ENCODE measurements at regions not wholly inside any gene's neighbourhood (a gene's known extent, or its start where the extent isn't known, plus 50 kb on each side); places are given as distances from the start of the nearest gene placed in this dataset.

- H3K56ac ChIP-seq (ENCODE audit: insufficient read length, low read depth, low read length) = no peak overlapping the region
- no peaks in the 10 kb centered on the region for H3K9me3 ChIP-seq (ENCODE audit: control insufficient read depth, low read depth, low read length)
- no peak overlapping the region for H4K5ac ChIP-seq (ENCODE audit: insufficient read length, low read depth, low read length)
- H3K27me3 ChIP-seq (ENCODE audit: insufficient read depth, low read length) = no peaks in the 10 kb centered on the region
- no peak overlapping the region for H2BK12ac ChIP-seq (ENCODE audit: insufficient read length, low read depth, low read length)
- H4K91ac ChIP-seq (ENCODE audit: insufficient read length, low read depth, low read length) = no peak overlapping the region
- H4K8ac ChIP-seq (replicated peaks; ENCODE audit: insufficient read length, low read depth, low read length) = no peak overlapping the region
- H2AFZ ChIP-seq (ENCODE audit: low read length) = no peak overlapping the region
- no peak for DNase-seq
- no peak overlapping the region for H3K23ac ChIP-seq (ENCODE audit: insufficient read length, low read depth, low read length)
- H2BK120ac ChIP-seq (ENCODE audit: low read depth, low read length, poor library complexity, severe bottlenecking) = no peak overlapping the region
- WGBS (ENCODE audit: extremely low coverage, insufficient read length, low lambda C conversion rate) = no CpG with 5 or more reads among the region's 2 CpGs
- Mint-ChIP-seq H3K4me3 (no peak overlapping the region), H3K27me3 (ENCODE audit: low read depth) (no peaks in the 10 kb centered on the region), H3K36me3 (ENCODE audit: insufficient read depth in 1 of 3, low read depth in 3 of 3) (no peaks in the 10 kb centered on the region), H3K4me1 (peaks cover 0 to 2% of the 10 kb centered on the region in 2 experiments; a peak in 1 of 4 replicates), H3K27ac (no peak overlapping the region), H3K9me3 (no peaks in the 10 kb centered on the region)
- TF ChIP-seq CTCF (conservative IDR thresholded peaks at IDR 0.05) = no peak
- no peak overlapping the region for H3K27ac ChIP-seq (ENCODE audit: insufficient read length, low read depth, low read length)
- no peak overlapping the region for H3K4ac ChIP-seq (ENCODE audit: low read depth, low read length)
- no peaks in the 10 kb centered on the region for H3K79me1 ChIP-seq (ENCODE audit: insufficient read depth, low read depth, low read length, poor library complexity, severe bottlenecking)
- H3K18ac ChIP-seq (ENCODE audit: insufficient read length, low read depth, low read length) = no peak overlapping the region
- H4K20me1 ChIP-seq (ENCODE audit: control insufficient read depth, insufficient read depth, insufficient read length) = no peaks in the 10 kb centered on the region
- no peak overlapping the region for H2AK5ac ChIP-seq (ENCODE audit: insufficient read length, low read length)
- no peak overlapping the region; the same call in 1 of the 2 replicates for H2BK15ac ChIP-seq (ENCODE audit: low read depth, low read length)
- H3K23me2 ChIP-seq (ENCODE audit: insufficient read length, low read depth, low read length, poor library complexity, severe bottlenecking) = no peaks in the 10 kb centered on the region
- H3K14ac ChIP-seq (ENCODE audit: insufficient read depth, low read length) = no peak overlapping the region
- H3T11ph ChIP-seq (ENCODE audit: low read length) = no peak overlapping the region
- H3K79me2 ChIP-seq (ENCODE audit: insufficient read depth, low read length) = no peaks in the 10 kb centered on the region
- no peak overlapping the region for H2BK5ac ChIP-seq (ENCODE audit: insufficient read length, low read length)
- H3K4me1 ChIP-seq (ENCODE audit: insufficient read depth, low read length) = no peaks in the 10 kb centered on the region; the same call in 1 of the 2 replicates
- no peak overlapping the region for H3K9ac ChIP-seq (ENCODE audit: extremely low read depth, insufficient read length, low read length)
- H3K4me2 ChIP-seq (ENCODE audit: insufficient read depth, insufficient read length, low read length) = no peak overlapping the region
- no peak overlapping the region for H2BK20ac ChIP-seq (ENCODE audit: low read depth, low read length, poor library complexity, severe bottlenecking)
Observed at GRCh38 chrX:7264399-7264798, 116.4 kb upstream of the PUDP start.

Measured in H9 (cell line).